MM.1S (cell line): ENCODE measurements at regions not wholly inside any gene's neighbourhood (a gene's known extent, or its start where the extent isn't known, plus 50 kb on each side); places are given as distances from the start of the nearest gene placed in this dataset.

Experiments used
- CTCF ChIP-seq: fragments of 300-600 bp; sonication (generic); IDR thresholded peaks from 2 replicates; pipeline ENCODE4 v1.5.1; 2016; ENCODE audit warnings: antibody characterized with exemption, low read length, mixed read lengths
- EZH2 ChIP-seq: fragments of 300-600 bp; sonication (generic); optimal IDR thresholded peaks from 2 replicates; pipeline ENCODE3; 2017; ENCODE audit warnings: low read depth, mild to moderate bottlenecking, antibody characterized with exemption, low read length, mixed read lengths

GRCh38 chr20:4305091-4305490 lies 56.0 kb upstream of the ADRA1D start:
- TF ChIP-seq CTCF (no peak), EZH2 (no peak)
